ENCODE measurements at regions not wholly inside any gene's neighbourhood (a gene's known extent, or its start where the extent isn't known, plus 50 kb on each side); places are given as distances from the start of the nearest gene placed in this dataset.
A peak's percentile ranks its signal among the peaks of the same experiment; 100 is the strongest.

GRCh38 chr9:38153152-38153909 lies 84.3 kb upstream of the SHB start (continued):
- TF ChIP-seq KIAA2018 (CRISPR knock-in tag; IDR thresholded peaks at IDR 0.05; ENCODE audit: borderline replicate concordance), result no peak
- no peak for TF ChIP-seq ZNF7 (CRISPR knock-in tag; IDR thresholded peaks at IDR 0.05)
- TF ChIP-seq ONECUT2 (CRISPR knock-in tag; IDR thresholded peaks at IDR 0.05), result no peak
- no peak for TF ChIP-seq TAF15 (IDR thresholded peaks at IDR 0.05; ENCODE audit: low read depth, low read length, poor library complexity, severe bottlenecking)
- TF ChIP-seq RXRA (CRISPR knock-in tag; IDR thresholded peaks at IDR 0.05), result peak; percentile 59; the same call in 1 of the 2 replicates
- TF ChIP-seq BORCS8-MEF2B (CRISPR knock-in tag; IDR thresholded peaks at IDR 0.05), result no peak
- no peak for TF ChIP-seq TERF1 (CRISPR knock-in tag; IDR thresholded peaks at IDR 0.05)
- no peak for TF ChIP-seq ZNF563 (CRISPR knock-in tag; IDR thresholded peaks at IDR 0.05)
- TF ChIP-seq DMAP1 (CRISPR knock-in tag; IDR thresholded peaks at IDR 0.05), result no peak
- TF ChIP-seq NR2F2 (IDR thresholded peaks at IDR 0.05; ENCODE audit: borderline replicate concordance, low read depth), result 0 out of 2 replicates have a peak, but pooled peaks have one; percentile 33
- TF ChIP-seq NR2F1 (CRISPR knock-in tag; IDR thresholded peaks at IDR 0.05), result peak; percentile 23 to 31; a peak in 2 of 4 replicates
- no peak for TF ChIP-seq ADNP (CRISPR knock-in tag; IDR thresholded peaks at IDR 0.05)
- TF ChIP-seq FOXA1 (IDR thresholded peaks at IDR 0.05), result no peak
- TF ChIP-seq FOXA1 (CRISPR knock-in tag; IDR thresholded peaks at IDR 0.05), result peak; percentile 38; the same call in 1 of the 2 replicates
- TF ChIP-seq GATAD2A (CRISPR knock-in tag; IDR thresholded peaks at IDR 0.05), result 0 out of 2 replicates have a peak, but pooled peaks have one; percentile 12
- TF ChIP-seq ZNF614 (CRISPR knock-in tag; IDR thresholded peaks at IDR 0.05; ENCODE audit: borderline replicate concordance), result no peak
- no peak for TF ChIP-seq PHF5A (CRISPR knock-in tag; IDR thresholded peaks at IDR 0.05; ENCODE audit: low read depth, unreplicated experiment)
- TF ChIP-seq ARID5B (CRISPR knock-in tag; IDR thresholded peaks at IDR 0.05), result peak; percentile 29; the same call in 1 of the 2 replicates
